GM19025 (cell line): ENCODE measurements at regions not wholly inside any gene's neighbourhood (a gene's known extent, or its start where the extent isn't known, plus 50 kb on each side); places are given as distances from the start of the nearest gene placed in this dataset.
"Not testable (repeated sequence)": the region's sequence is repeated elsewhere in the genome, so short reads cannot be mapped to it uniquely, and the experiment has no call there.

Experiments used
- ATAC-seq: cut with Tn5 transposase; IDR thresholded peaks from one replicate; pipeline ENCODE4 v1.9.1; 2021; ENCODE audit warnings: mild to moderate bottlenecking, low read depth, moderate library complexity; ENCODE audit not compliant: unreplicated experiment

- no peak for ATAC-seq
Measured at GRCh38 chr13:71304861-71305260, 562.1 kb downstream of the DACH1 start.

GRCh38 chr13:71303144-71303543 is 563.9 kb downstream of the DACH1 start:
- ATAC-seq: no peak

GRCh38 chr13:71300602-71301001 is 566.4 kb downstream of the DACH1 start:
- ATAC-seq: no peak

- ATAC-seq: peak; percentile 1
Measured at GRCh38 chr13:71291842-71292146, 575.2 kb downstream of the DACH1 start.

- ATAC-seq: peak; percentile 93
Measured at GRCh38 chr13:71290963-71291841, 575.8 kb downstream of the DACH1 start.

- not testable (repeated sequence) for ATAC-seq
Measured at GRCh38 chr13:71289980-71290379, 577.0 kb downstream of the DACH1 start.

- ATAC-seq: no peak
Measured at GRCh38 chr13:71285700-71286099, 581.3 kb downstream of the DACH1 start.

GRCh38 chr13:71278512-71278911 is 588.5 kb downstream of the DACH1 start:
- ATAC-seq: no peak

- peak; percentile 75 for ATAC-seq
Measured at GRCh38 chr13:71274923-71275608, 591.9 kb downstream of the DACH1 start.

- ATAC-seq: no peak
Measured at GRCh38 chr13:71261256-71261655, 605.7 kb downstream of the DACH1 start.

- ATAC-seq: no peak
Measured at GRCh38 chr13:71260246-71260645, 606.8 kb downstream of the DACH1 start.

GRCh38 chr13:71255633-71256032 is 611.4 kb downstream of the DACH1 start:
- no peak for ATAC-seq

- ATAC-seq: no peak
Measured at GRCh38 chr13:71254384-71254783, 612.6 kb downstream of the DACH1 start.

GRCh38 chr13:71252184-71252704 is 614.8 kb downstream of the DACH1 start:
- no peak for ATAC-seq

GRCh38 chr13:71251292-71251951 is 615.6 kb downstream of the DACH1 start:
- no peak for ATAC-seq

- ATAC-seq: no peak
Measured at GRCh38 chr13:71249011-71249410, 618.0 kb downstream of the DACH1 start.

- ATAC-seq: no peak
Measured at GRCh38 chr13:71244161-71244560, 622.8 kb downstream of the DACH1 start.

GRCh38 chr13:71242201-71242600 is 624.8 kb downstream of the DACH1 start:
- ATAC-seq: no peak

- ATAC-seq: no peak
Measured at GRCh38 chr13:71240911-71241310, 626.1 kb downstream of the DACH1 start.

GRCh38 chr13:71237332-71237731 is 629.7 kb downstream of the DACH1 start:
- no peak for ATAC-seq

- no peak for ATAC-seq
Measured at GRCh38 chr13:71219698-71220415, 647.1 kb downstream of the DACH1 start.
